Mesothelial cell of epicardium (in vitro differentiated cells): ENCODE measurements at regions not wholly inside any gene's neighbourhood (a gene's known extent, or its start where the extent isn't known, plus 50 kb on each side); places are given as distances from the start of the nearest gene placed in this dataset.
"Not testable (repeated sequence)": the region's sequence is repeated elsewhere in the genome, so short reads cannot be mapped to it uniquely, and the experiment has no call there.

Experiments
- DNase-seq, 2 experiments: peaks; one replicate each; pipeline ENCODE4 v3.0.0; 2021; ENCODE audit warnings: low spot score in 2 of 2; ENCODE audit not compliant: unreplicated experiment in 2 of 2
- H3K27ac Mint-ChIP-seq: 2 replicates; pipeline ENCODE4 v1.8.0; 2021; ENCODE audit warnings: mixed read lengths
- H3K27me3 Mint-ChIP-seq: 2 replicates; pipeline ENCODE4 v1.8.0; 2021; ENCODE audit warnings: low read depth, mixed read lengths
- H3K36me3 Mint-ChIP-seq: 2 replicates; pipeline ENCODE4 v1.8.0; 2021; ENCODE audit warnings: mixed read lengths
- H3K4me1 Mint-ChIP-seq: 2 replicates; pipeline ENCODE4 v1.8.0; 2021; ENCODE audit warnings: mixed read lengths
- H3K4me3 Mint-ChIP-seq: 2 replicates; pipeline ENCODE4 v1.8.0; 2021; ENCODE audit warnings: mild to moderate bottlenecking, moderate library complexity, mixed read lengths
- H3K9me3 Mint-ChIP-seq: 2 replicates; pipeline ENCODE4 v1.8.0; 2021; ENCODE audit warnings: mixed read lengths
- CTCF ChIP-seq: fragments of 200-600 bp; sonication (generic); IDR thresholded peaks from one replicate; pipeline ENCODE4 v1.5.0; 2021; ENCODE audit warnings: antibody characterized with exemption; ENCODE audit not compliant: unreplicated experiment

- no peaks in the 10 kb centered on the region for H3K4me1 Mint-ChIP-seq
- H3K27me3 Mint-ChIP-seq: peaks cover 8% of the 10 kb centered on the region
- no peak overlapping the region for H3K4me3 Mint-ChIP-seq
- H3K36me3 Mint-ChIP-seq: no peaks in the 10 kb centered on the region
- no peak overlapping the region for H3K27ac Mint-ChIP-seq
- no peak for DNase-seq
- no peak for TF ChIP-seq CTCF
- H3K9me3 Mint-ChIP-seq: no peaks in the 10 kb centered on the region
Measured at GRCh38 chr3:193145248-193145647, 95.8 kb upstream of the PLAAT1 start.

GRCh38 chr3:193148688-193149473 lies 92.1 kb upstream of the PLAAT1 start:
- Mint-ChIP-seq H3K4me3 (no peak overlapping the region), H3K36me3 (no peaks in the 10 kb centered on the region), H3K27me3 (peaks cover 8% of the 10 kb centered on the region), H3K27ac (no peak overlapping the region), H3K4me1 (peaks cover 2% of the 10 kb centered on the region), H3K9me3 (no peaks in the 10 kb centered on the region)
- no peak for TF ChIP-seq CTCF
- DNase-seq: no peak

- Mint-ChIP-seq H3K36me3 (no peaks in the 10 kb centered on the region), H3K4me1 (peaks cover 6% of the 10 kb centered on the region), H3K4me3 (no peak overlapping the region), H3K9me3 (no peaks in the 10 kb centered on the region), H3K27me3 (peaks cover 8% of the 10 kb centered on the region), H3K27ac (no peak overlapping the region)
- DNase-seq: no peak
- no peak for TF ChIP-seq CTCF
Measured at GRCh38 chr3:193149998-193150397, 91.0 kb upstream of the PLAAT1 start.

GRCh38 chr3:193155044-193155781 lies 85.8 kb upstream of the PLAAT1 start:
- not testable (repeated sequence) for H3K36me3 Mint-ChIP-seq, DNase-seq, H3K4me1 Mint-ChIP-seq, H3K4me3 Mint-ChIP-seq, H3K9me3 Mint-ChIP-seq, H3K27ac Mint-ChIP-seq
- peaks cover 24% of the 10 kb centered on the region for H3K27me3 Mint-ChIP-seq

GRCh38 chr3:193157051-193157450 lies 84.0 kb upstream of the PLAAT1 start:
- no peaks in the 10 kb centered on the region for H3K36me3 Mint-ChIP-seq
- no peak overlapping the region for H3K27ac Mint-ChIP-seq
- peaks cover 6% of the 10 kb centered on the region for H3K4me1 Mint-ChIP-seq
- no peak overlapping the region for H3K4me3 Mint-ChIP-seq
- no peak for DNase-seq
- no peaks in the 10 kb centered on the region for H3K9me3 Mint-ChIP-seq
- H3K27me3 Mint-ChIP-seq: peaks cover 24% of the 10 kb centered on the region
- no peak for TF ChIP-seq CTCF

GRCh38 chr3:193165431-193166120 lies 75.4 kb upstream of the PLAAT1 start:
- TF ChIP-seq CTCF: no peak
- no peaks in the 10 kb centered on the region for H3K9me3 Mint-ChIP-seq
- DNase-seq: no peak
- H3K36me3 Mint-ChIP-seq: no peaks in the 10 kb centered on the region
- H3K27me3 Mint-ChIP-seq: peaks cover 23% of the 10 kb centered on the region
- H3K4me3 Mint-ChIP-seq: no peak overlapping the region
- H3K4me1 Mint-ChIP-seq: peaks cover 22% of the 10 kb centered on the region
- H3K27ac Mint-ChIP-seq: no peak overlapping the region
